GM11168 (cell line): ENCODE measurements at regions not wholly inside any gene's neighbourhood (a gene's known extent, or its start where the extent isn't known, plus 50 kb on each side); places are given as distances from the start of the nearest gene placed in this dataset.

Experiments
- in situ Hi-C: fragments of 300-500 bp; cut with MboI; formaldehyde crosslinking; loops from one replicate; pipeline ENCODE4 v1.12.0; 2022; ENCODE audit warnings: low sequenced_read_pairs; ENCODE audit not compliant: unreplicated experiment

GRCh38 chr1:193325771-193326170 lies 139.4 kb upstream of the B3GALT2 start:
- in situ Hi-C loops: no loop called here

DNA sequence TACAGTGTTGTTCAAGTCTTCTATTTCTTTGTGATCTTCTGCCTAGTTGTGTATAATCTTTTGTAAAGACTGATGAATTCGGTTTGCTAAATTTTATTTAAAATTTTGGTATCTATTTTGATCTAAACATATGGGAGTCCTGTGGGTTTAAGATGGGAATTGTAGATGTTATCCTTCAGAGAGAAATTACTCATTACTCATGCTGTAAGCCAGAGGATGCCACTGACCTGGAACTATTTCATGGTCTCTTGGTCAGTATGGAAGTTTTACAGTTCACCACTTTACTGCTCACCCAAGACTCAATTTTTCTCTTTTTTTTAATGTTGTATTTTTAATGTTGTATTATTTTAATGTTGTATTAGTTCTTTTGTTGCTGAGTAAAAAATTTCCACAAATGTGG lies 138.6 kb upstream of the B3GALT2 start:
- in situ Hi-C loops: no loop called here

DNA sequence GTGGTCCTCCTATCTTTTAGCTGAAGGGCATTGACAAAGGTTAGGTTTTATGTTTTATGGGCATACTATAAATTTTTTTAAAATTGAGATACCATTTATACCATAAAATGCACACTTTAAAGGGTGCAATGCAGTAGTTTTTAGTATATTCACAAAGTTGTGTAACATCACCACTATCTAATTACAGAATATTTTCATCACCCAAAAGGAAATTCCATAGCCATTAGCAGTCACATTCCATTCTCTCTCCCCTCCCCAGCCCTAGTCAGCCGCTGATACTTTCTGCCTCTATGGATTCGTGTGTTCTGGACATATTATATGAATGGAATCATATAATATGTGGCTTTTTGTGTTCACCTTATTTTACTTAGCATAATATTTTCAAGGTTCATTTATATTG lies 135.8 kb upstream of the B3GALT2 start:
- in situ Hi-C loops: no loop called here

- in situ Hi-C loops: no loop called here
Observed at GRCh38 chr1:193321242-193321840, 134.9 kb upstream of the B3GALT2 start.

DNA sequence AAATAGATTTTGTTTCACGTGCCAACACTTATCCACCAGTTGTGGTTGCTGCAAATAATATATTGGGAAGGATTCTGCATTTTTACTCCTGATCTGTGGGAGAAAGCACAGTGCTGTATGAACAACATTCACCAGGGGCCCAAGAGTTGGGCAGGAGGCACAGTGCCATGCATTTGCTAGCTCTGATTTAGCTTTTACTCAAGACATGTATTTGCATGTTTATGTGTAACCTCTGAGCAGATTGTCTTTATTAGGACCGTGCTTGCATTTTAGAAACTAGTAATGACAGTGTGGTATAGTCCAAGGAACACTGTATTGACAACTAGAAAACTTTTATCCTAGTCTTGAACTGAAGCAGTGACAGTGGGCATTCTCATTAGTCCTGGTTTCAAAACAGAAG lies 133.9 kb upstream of the B3GALT2 start:
- in situ Hi-C loops: no loop called here

- in situ Hi-C loops: no loop called here
Observed at GRCh38 chr1:193318347-193318746, 131.9 kb upstream of the B3GALT2 start.

DNA sequence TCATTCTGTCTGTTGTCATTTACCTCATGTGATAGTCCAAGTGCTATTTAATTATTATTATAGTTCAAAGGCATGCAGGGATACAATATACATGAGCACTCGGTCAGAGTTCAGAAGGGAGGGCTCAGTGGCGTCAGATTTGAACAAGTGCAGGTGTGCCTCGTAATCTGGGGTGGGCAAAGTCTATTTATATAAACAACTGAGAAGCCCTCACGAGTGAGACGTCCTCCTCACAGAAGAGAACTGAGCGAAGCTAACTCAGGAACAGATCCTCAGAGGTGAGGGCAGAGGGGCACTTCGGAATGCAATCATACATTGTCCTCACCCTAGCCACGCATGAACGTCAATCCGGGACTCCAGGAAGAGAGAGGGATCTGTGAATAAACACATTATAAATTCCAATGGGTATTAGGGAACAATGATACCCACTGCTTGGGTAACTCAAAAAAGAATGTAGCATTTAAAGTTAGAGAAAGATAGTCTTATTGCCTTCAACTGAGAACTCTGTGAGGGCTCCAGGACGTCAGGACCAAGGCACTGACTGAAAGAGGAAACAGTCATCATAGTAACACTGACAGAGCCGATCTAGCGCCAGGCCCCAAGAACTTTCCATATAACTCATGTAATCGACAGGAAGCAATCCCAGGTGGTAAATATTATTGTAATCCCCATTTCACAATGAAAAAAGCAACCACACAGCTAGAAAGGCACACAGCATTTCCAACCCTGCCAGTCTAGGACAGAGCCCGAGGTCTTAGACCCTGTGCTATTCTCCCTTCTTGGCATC lies 127.1 kb upstream of the B3GALT2 start:
- in situ Hi-C loops: no loop called here

DNA sequence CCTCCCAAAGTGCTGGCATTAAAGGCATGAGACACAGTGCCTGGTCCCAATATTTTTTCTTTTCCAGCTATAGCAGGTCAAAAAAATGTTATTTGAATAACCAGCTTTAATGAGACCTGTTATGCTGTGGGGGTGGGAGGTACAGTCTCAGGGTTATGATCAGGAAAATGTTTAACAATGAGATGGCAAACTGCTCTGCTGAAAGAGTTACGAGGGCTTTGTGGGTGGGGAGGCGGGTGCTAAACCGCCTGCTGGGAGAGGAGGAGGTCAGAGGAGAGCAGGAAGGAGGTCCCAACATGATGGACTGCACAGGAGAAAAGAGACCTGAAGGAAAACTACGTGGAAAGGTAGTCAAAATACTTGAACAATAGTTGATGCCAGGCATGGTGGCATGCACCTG lies 126.0 kb upstream of the B3GALT2 start:
- in situ Hi-C loops: no loop called here

GRCh38 chr1:193311226-193311948 lies 125.0 kb upstream of the B3GALT2 start:
- in situ Hi-C loops: no loop called here

GRCh38 chr1:193310564-193310963 lies 124.2 kb upstream of the B3GALT2 start:
- in situ Hi-C loops: no loop called here

GRCh38 chr1:193309936-193310475 lies 123.6 kb upstream of the B3GALT2 start:
- in situ Hi-C loops: no loop called here

- in situ Hi-C loops: no loop called here
Observed at GRCh38 chr1:193308438-193308837, 122.0 kb upstream of the B3GALT2 start.

GRCh38 chr1:193306430-193306829 lies 120.0 kb upstream of the B3GALT2 start:
- in situ Hi-C loops: no loop called here
